ENCODE measurements at regions not wholly inside any gene's neighbourhood (a gene's known extent, or its start where the extent isn't known, plus 50 kb on each side); places are given as distances from the start of the nearest gene placed in this dataset.

GRCh38 chr13:34772206-34772605 lies 169.9 kb upstream of the NBEA start:
- TF ChIP-seq ESRRG (CRISPR knock-in tag; IDR thresholded peaks at IDR 0.05) (no peak), PPARA (CRISPR knock-in tag; IDR thresholded peaks at IDR 0.05; ENCODE audit: borderline replicate concordance) (no peak), CREB5 (CRISPR knock-in tag; IDR thresholded peaks at IDR 0.05; ENCODE audit: low read depth) (no peak), ZC3H10 (CRISPR knock-in tag; IDR thresholded peaks at IDR 0.05) (no peak), ZFP30 (CRISPR knock-in tag; IDR thresholded peaks at IDR 0.05) (no peak), TSHZ2 (CRISPR knock-in tag; IDR thresholded peaks at IDR 0.05) (no peak), SNAI2 (CRISPR knock-in tag; IDR thresholded peaks at IDR 0.05) (no peak), ZNF8 (CRISPR knock-in tag; IDR thresholded peaks at IDR 0.05) (no peak), ZNF565 (CRISPR knock-in tag; conservative IDR thresholded peaks at IDR 0.05; ENCODE audit: low read depth) (no peak), ZNF70 (CRISPR knock-in tag; IDR thresholded peaks at IDR 0.05) (no peak), CSDC2 (CRISPR knock-in tag; IDR thresholded peaks at IDR 0.05) (no peak), ARNTL (CRISPR knock-in tag; IDR thresholded peaks at IDR 0.05; ENCODE audit: borderline replicate concordance, low read depth) (no peak), RARB (CRISPR knock-in tag; IDR thresholded peaks at IDR 0.05) (no peak), GLIS3 (CRISPR knock-in tag; IDR thresholded peaks at IDR 0.05) (no peak), BACH2 (CRISPR knock-in tag; IDR thresholded peaks at IDR 0.05; ENCODE audit: borderline replicate concordance) (no peak), OSR1 (CRISPR knock-in tag; IDR thresholded peaks at IDR 0.05) (no peak)
- TF ChIP-seq, protein P1, sequence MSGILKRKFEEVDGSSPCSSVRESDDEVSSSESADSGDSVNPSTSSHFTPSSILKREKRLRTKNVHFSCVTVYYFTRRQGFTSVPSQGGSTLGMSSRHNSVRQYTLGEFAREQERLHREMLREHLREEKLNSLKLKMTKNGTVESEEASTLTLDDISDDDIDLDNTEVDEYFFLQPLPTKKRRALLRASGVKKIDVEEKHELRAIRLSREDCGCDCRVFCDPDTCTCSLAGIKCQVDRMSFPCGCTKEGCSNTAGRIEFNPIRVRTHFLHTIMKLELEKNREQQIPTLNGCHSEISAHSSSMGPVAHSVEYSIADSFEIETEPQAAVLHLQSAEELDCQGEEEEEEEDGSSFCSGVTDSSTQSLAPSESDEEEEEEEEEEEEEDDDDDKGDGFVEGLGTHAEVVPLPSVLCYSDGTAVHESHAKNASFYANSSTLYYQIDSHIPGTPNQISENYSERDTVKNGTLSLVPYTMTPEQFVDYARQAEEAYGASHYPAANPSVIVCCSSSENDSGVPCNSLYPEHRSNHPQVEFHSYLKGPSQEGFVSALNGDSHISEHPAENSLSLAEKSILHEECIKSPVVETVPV (CRISPR knock-in tag; IDR thresholded peaks at IDR 0.05): no peak
- TF ChIP-seq, protein P2, sequence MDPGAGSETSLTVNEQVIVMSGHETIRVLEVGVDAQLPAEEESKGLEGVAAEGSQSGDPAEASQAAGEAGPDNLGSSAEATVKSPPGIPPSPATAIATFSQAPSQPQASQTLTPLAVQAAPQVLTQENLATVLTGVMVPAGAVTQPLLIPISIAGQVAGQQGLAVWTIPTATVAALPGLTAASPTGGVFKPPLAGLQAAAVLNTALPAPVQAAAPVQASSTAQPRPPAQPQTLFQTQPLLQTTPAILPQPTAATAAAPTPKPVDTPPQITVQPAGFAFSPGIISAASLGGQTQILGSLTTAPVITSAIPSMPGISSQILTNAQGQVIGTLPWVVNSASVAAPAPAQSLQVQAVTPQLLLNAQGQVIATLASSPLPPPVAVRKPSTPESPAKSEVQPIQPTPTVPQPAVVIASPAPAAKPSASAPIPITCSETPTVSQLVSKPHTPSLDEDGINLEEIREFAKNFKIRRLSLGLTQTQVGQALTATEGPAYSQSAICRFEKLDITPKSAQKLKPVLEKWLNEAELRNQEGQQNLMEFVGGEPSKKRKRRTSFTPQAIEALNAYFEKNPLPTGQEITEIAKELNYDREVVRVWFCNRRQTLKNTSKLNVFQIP (CRISPR knock-in tag; IDR thresholded peaks at IDR 0.05; ENCODE audit: borderline replicate concordance, low read depth): no peak
- ATAC-seq: no peak

- no peak for TF ChIP-seq OSR1 (CRISPR knock-in tag; IDR thresholded peaks at IDR 0.05)
- no peak for TF ChIP-seq ESRRG (CRISPR knock-in tag; IDR thresholded peaks at IDR 0.05)
- TF ChIP-seq PPARA (CRISPR knock-in tag; IDR thresholded peaks at IDR 0.05; ENCODE audit: borderline replicate concordance): no peak
- no peak for TF ChIP-seq TOX (CRISPR knock-in tag; IDR thresholded peaks at IDR 0.05; ENCODE audit: borderline replicate concordance)
- TF ChIP-seq, protein P1 (CRISPR knock-in tag; IDR thresholded peaks at IDR 0.05): no peak
- no peak for TF ChIP-seq ZFP30 (CRISPR knock-in tag; IDR thresholded peaks at IDR 0.05)
- TF ChIP-seq RARB (CRISPR knock-in tag; IDR thresholded peaks at IDR 0.05): no peak
- no peak for TF ChIP-seq SNAI2 (CRISPR knock-in tag; IDR thresholded peaks at IDR 0.05)
- TF ChIP-seq CSDC2 (CRISPR knock-in tag; IDR thresholded peaks at IDR 0.05): no peak
- no peak for TF ChIP-seq ZNF70 (CRISPR knock-in tag; IDR thresholded peaks at IDR 0.05)
- TF ChIP-seq TCF4 (CRISPR knock-in tag; IDR thresholded peaks at IDR 0.05; ENCODE audit: borderline replicate concordance): no peak
- TF ChIP-seq, protein P2 (CRISPR knock-in tag; IDR thresholded peaks at IDR 0.05; ENCODE audit: borderline replicate concordance, low read depth): no peak
- TF ChIP-seq TSHZ2 (CRISPR knock-in tag; IDR thresholded peaks at IDR 0.05): no peak
- no peak for TF ChIP-seq CREB5 (CRISPR knock-in tag; IDR thresholded peaks at IDR 0.05; ENCODE audit: low read depth)
- TF ChIP-seq ZNF565 (CRISPR knock-in tag; conservative IDR thresholded peaks at IDR 0.05; ENCODE audit: low read depth): no peak
- ATAC-seq: no peak
Measured at GRCh38 chr13:34772881-34773280, 169.2 kb upstream of the NBEA start.

Measured in SK-N-SH treated with all-trans-retinoic acid at 6 μM for 48 hours (cell line).